A673 (cell line): ENCODE measurements at regions not wholly inside any gene's neighbourhood (a gene's known extent, or its start where the extent isn't known, plus 50 kb on each side); places are given as distances from the start of the nearest gene placed in this dataset.

ENCODE experiments used
- CTCF ChIP-seq: fragments of 300-800, 200-600 bp; sonication (generic); conservative IDR thresholded peaks from 2 replicates; pipeline ENCODE4 v1.5.1; 2017; ENCODE audit warnings: low read depth, mild to moderate bottlenecking, antibody characterized with exemption, low read length, moderate library complexity, mixed read lengths
- EZH2 ChIP-seq: fragments of 200-600 bp; sonication (generic); IDR thresholded peaks from 2 replicates; pipeline ENCODE4 v1.6.1; 2017; ENCODE audit warnings: borderline replicate concordance, low read depth, mild to moderate bottlenecking, mixed read lengths, antibody characterized with exemption, low read length; ENCODE audit not compliant: poor library complexity, severe bottlenecking

- no peak for TF ChIP-seq CTCF
- no peak for TF ChIP-seq EZH2
Measured at GRCh38 chr14:71180397-71180796, 273.1 kb downstream of the PCNX1 start.
